H1 (cell line): ENCODE measurements at regions not wholly inside any gene's neighbourhood (a gene's known extent, or its start where the extent isn't known, plus 50 kb on each side); places are given as distances from the start of the nearest gene placed in this dataset.

Experiments
- CBX5 ChIP-seq: fragments of 300-800, 300-1000 bp; sonication (generic); IDR thresholded peaks from 2 replicates; pipeline ENCODE4 v1.7.1; 2016; ENCODE audit warnings: antibody characterized with exemption, low read length, low read depth
- CBX8 ChIP-seq: fragments of 300-800, 300-1000 bp; sonication (generic); IDR thresholded peaks from 2 replicates; pipeline ENCODE4 v1.7.1; 2016; ENCODE audit warnings: low read depth, low read length, borderline replicate concordance
- CEBPB ChIP-seq: IDR thresholded peaks from 2 replicates; pipeline ENCODE4 v1.6.1; 2012; ENCODE audit warnings: low read depth, low read length
- GABPA ChIP-seq: IDR thresholded peaks from 2 replicates; pipeline ENCODE4 v1.6.1; 2011; ENCODE audit warnings: mild to moderate bottlenecking, low read length, moderate library complexity, borderline replicate concordance; ENCODE audit not compliant: insufficient read depth
- POU5F1 ChIP-seq: IDR thresholded peaks from 2 replicates; pipeline ENCODE4 v1.6.1; 2011; ENCODE audit warnings: low read depth, mild to moderate bottlenecking, low read length, moderate library complexity
- RXRA ChIP-seq: IDR thresholded peaks from 2 replicates; pipeline ENCODE4 v1.6.1; 2011; ENCODE audit warnings: low read depth, mild to moderate bottlenecking, low read length, moderate library complexity; ENCODE audit not compliant: insufficient read depth
- SIRT6 ChIP-seq: IDR thresholded peaks from one replicate; pipeline ENCODE4 v1.7.1; 2012; ENCODE audit warnings: low read length, inconsistent platforms
- SP4 ChIP-seq: IDR thresholded peaks from 2 replicates; pipeline ENCODE4 v1.6.1; 2012; ENCODE audit warnings: low read length, inconsistent platforms
- TBP ChIP-seq: IDR thresholded peaks from 2 replicates; pipeline ENCODE4 v1.6.1; 2011; ENCODE audit warnings: low read depth, low read length, improper control_type of control experiment
- TEAD4 ChIP-seq: IDR thresholded peaks from 2 replicates; pipeline ENCODE4 v1.6.1; 2012; ENCODE audit warnings: low read depth, low read length, inconsistent platforms, mixed read lengths

DNA sequence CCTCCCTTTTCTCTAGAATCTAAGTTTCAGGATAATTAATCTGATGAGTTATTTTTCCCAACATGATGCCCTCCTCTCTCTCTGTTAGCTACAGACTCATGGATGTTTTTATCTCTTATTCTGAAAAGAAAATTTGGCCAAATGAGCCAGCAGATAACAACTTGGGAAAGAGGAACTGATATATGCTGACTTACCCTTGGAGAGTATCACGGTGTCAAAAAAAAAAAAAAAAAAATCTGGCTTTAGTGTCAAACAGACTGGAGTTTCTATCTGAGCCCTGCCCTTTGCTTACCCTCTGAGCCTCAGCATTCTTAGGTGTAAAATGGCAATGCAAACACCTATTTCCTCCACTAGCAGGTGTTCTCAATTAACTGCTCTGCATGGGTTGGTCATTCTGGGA lies 190.4 kb downstream of the AHR start (continued):
- no peak for TF ChIP-seq SIRT6
- TF ChIP-seq GABPA: no peak
- no peak for TF ChIP-seq POU5F1
- no peak for TF ChIP-seq RXRA
- TF ChIP-seq TBP: no peak
- no peak for TF ChIP-seq SP4
- no peak for TF ChIP-seq CBX8
- no peak for TF ChIP-seq CEBPB
- no peak for TF ChIP-seq CBX5
- no peak for TF ChIP-seq TEAD4
